ENCODE measurements at regions not wholly inside any gene's neighbourhood (a gene's known extent, or its start where the extent isn't known, plus 50 kb on each side); places are given as distances from the start of the nearest gene placed in this dataset.

DNA sequence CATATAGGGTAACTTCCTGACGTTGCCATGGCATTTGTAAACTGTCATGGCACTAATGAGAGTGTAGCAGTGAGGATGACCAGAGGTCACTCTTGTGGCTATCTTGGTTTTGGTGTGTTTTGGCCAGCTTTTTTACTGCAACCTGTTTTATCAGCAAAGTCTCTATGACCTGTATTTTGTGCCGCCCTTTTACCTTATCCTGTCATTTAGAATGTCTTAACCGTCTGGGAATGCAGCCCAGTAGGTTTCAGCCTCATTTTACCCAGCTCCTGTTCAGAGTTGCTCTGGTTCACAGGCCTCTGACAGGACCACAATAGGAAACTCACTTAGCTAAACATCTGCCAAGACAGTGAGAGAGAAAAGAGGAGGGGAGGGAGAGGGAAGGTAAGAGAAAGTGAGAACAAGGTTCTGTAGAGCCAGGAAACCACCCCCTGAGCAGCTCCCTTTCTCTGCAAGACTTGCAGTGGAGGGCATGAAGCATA lies 64.8 kb upstream of the PLEKHG3 start:
- no peak overlapping the region for H3K4me3 ChIP-seq (ENCODE audit: insufficient read length, low read depth)
- no peak for DNase-seq (ENCODE audit: low read depth, low spot score)
- no peak overlapping the region for H3K9ac ChIP-seq (ENCODE audit: insufficient read length, low read depth)
- TF ChIP-seq YY1 (IDR thresholded peaks at IDR 0.05; ENCODE audit: insufficient read depth, insufficient read length) (no peak), SUZ12 (IDR thresholded peaks at IDR 0.05; ENCODE audit: extremely low read depth, insufficient read depth, insufficient read length) (no peak), ZNF274 (IDR thresholded peaks at IDR 0.05; ENCODE audit: low read depth, low read length) (no peak)
- H3K9me3 ChIP-seq (ENCODE audit: insufficient read depth, low read length): peaks cover 6% of the 10 kb centered on the region
- peaks cover 2% of the 10 kb centered on the region for H3K4me1 ChIP-seq (ENCODE audit: insufficient read depth, insufficient read length)
- no peaks in the 10 kb centered on the region for H3K27me3 ChIP-seq (ENCODE audit: insufficient read depth, insufficient read length)
- no peaks in the 10 kb centered on the region for H3K36me3 ChIP-seq (ENCODE audit: insufficient read depth, insufficient read length, low read length)

DNA sequence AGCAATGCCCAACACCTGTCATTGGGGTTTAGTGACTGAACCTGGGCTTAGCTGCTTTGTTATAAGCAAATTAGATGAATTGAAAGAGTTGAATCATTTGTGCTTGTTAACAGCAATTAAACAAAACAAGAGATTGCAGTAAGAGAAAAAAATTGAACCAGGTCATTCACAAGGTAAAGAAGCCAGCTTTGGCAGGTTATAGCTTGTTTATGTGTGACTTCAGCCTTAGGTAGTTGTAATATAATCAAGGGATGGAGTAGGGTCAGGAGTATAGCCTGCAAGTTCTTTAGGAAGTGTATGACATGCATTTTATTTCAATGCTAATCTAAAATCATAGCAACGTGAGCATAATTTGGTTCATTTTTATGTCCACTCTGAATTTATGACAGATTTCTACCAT lies 63.4 kb upstream of the PLEKHG3 start:
- no peak overlapping the region for H3K4me3 ChIP-seq (ENCODE audit: insufficient read length, low read depth)
- H3K9ac ChIP-seq (ENCODE audit: insufficient read length, low read depth): no peak overlapping the region
- DNase-seq (ENCODE audit: low read depth, low spot score): no peak
- peaks cover 6% of the 10 kb centered on the region for H3K9me3 ChIP-seq (ENCODE audit: insufficient read depth, low read length)
- TF ChIP-seq ZNF274 (IDR thresholded peaks at IDR 0.05; ENCODE audit: low read depth, low read length): no peak
- TF ChIP-seq SUZ12 (IDR thresholded peaks at IDR 0.05; ENCODE audit: extremely low read depth, insufficient read depth, insufficient read length): no peak
- TF ChIP-seq YY1 (IDR thresholded peaks at IDR 0.05; ENCODE audit: insufficient read depth, insufficient read length): no peak
- no peaks in the 10 kb centered on the region for H3K27me3 ChIP-seq (ENCODE audit: insufficient read depth, insufficient read length)
- no peaks in the 10 kb centered on the region for H3K36me3 ChIP-seq (ENCODE audit: insufficient read depth, insufficient read length, low read length)
- peaks cover 2% of the 10 kb centered on the region for H3K4me1 ChIP-seq (ENCODE audit: insufficient read depth, insufficient read length)

DNA sequence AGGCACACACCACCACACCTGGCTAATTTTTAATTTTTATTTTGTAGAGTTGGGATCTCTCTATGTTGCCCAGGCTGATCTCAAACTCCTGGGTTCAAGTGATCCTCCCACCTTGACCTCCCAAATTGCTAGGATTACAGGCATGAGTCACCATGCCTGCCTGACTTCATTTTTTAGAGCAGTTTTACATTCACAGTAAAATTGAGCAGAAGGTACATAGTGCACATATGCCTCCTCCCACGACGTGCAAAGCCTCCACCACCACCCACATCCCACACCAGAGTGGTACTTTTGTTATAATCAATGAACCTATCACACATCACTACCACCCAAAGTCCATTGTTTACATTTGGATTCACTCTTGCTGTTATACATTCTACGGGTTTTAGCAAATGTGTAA lies 62.5 kb upstream of the PLEKHG3 start:
- H3K27me3 ChIP-seq (ENCODE audit: insufficient read depth, insufficient read length): no peaks in the 10 kb centered on the region
- TF ChIP-seq YY1 (IDR thresholded peaks at IDR 0.05; ENCODE audit: insufficient read depth, insufficient read length): no peak
- TF ChIP-seq SUZ12 (IDR thresholded peaks at IDR 0.05; ENCODE audit: extremely low read depth, insufficient read depth, insufficient read length): no peak
- no peak for TF ChIP-seq ZNF274 (IDR thresholded peaks at IDR 0.05; ENCODE audit: low read depth, low read length)
- DNase-seq (ENCODE audit: low read depth, low spot score): no peak
- no peak overlapping the region for H3K9ac ChIP-seq (ENCODE audit: insufficient read length, low read depth)
- H3K36me3 ChIP-seq (ENCODE audit: insufficient read depth, insufficient read length, low read length): no peaks in the 10 kb centered on the region
- H3K9me3 ChIP-seq (ENCODE audit: insufficient read depth, low read length): peaks cover 6% of the 10 kb centered on the region
- H3K4me1 ChIP-seq (ENCODE audit: insufficient read depth, insufficient read length): peaks cover 2% of the 10 kb centered on the region
- H3K4me3 ChIP-seq (ENCODE audit: insufficient read length, low read depth): no peak overlapping the region

DNA sequence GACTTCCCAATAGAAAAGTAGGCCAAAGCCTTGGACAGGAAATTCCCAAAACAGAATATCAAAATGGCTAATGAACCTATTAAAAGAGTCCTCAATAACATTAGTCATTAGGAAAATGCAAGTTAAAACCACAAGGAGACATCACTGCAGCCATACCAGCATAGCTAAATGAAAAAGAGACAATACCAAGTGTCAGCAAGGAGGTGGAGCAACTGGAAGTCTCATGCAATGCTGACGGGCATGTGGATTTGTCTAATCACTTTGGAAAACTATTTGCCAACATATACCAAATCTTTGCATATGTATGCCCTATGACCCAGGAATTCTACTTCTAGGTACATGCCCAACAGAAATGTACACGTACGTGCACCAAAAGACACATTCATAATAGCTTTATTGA lies 60.5 kb upstream of the PLEKHG3 start:
- Histone ChIP-seq H3K9me3 (ENCODE audit: insufficient read depth, low read length) (peaks cover 6% of the 10 kb centered on the region), H3K36me3 (ENCODE audit: insufficient read depth, insufficient read length, low read length) (no peaks in the 10 kb centered on the region), H3K4me1 (ENCODE audit: insufficient read depth, insufficient read length) (peaks cover 2% of the 10 kb centered on the region), H3K4me3 (ENCODE audit: insufficient read length, low read depth) (no peak overlapping the region), H3K9ac (ENCODE audit: insufficient read length, low read depth) (no peak overlapping the region), H3K27me3 (ENCODE audit: insufficient read depth, insufficient read length) (no peaks in the 10 kb centered on the region)
- TF ChIP-seq SUZ12 (IDR thresholded peaks at IDR 0.05; ENCODE audit: extremely low read depth, insufficient read depth, insufficient read length): no peak
- no peak for TF ChIP-seq YY1 (IDR thresholded peaks at IDR 0.05; ENCODE audit: insufficient read depth, insufficient read length)
- no peak for TF ChIP-seq ZNF274 (IDR thresholded peaks at IDR 0.05; ENCODE audit: low read depth, low read length)
- DNase-seq (ENCODE audit: low read depth, low spot score): no peak

DNA sequence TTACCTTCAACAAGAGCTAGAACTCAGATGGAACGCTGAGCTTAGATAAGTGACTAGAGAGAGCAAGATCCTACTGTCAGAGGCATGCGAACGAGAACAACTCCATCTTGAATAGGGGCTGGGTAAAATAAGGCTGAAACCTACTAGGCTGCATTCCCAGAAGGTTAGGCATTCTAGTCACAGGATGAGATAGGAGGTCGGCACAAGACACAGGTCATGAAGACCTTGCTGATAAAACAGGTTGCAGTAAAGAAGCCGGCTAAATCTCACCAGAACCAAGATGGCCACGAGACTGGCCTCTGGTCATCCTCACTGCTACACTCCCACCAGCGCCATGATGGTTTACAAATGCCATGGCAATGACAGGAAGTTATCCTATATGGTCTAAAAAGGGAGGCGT lies 59.6 kb upstream of the PLEKHG3 start:
- no peaks in the 10 kb centered on the region for H3K36me3 ChIP-seq (ENCODE audit: insufficient read depth, insufficient read length, low read length)
- TF ChIP-seq SUZ12 (IDR thresholded peaks at IDR 0.05; ENCODE audit: extremely low read depth, insufficient read depth, insufficient read length): no peak
- no peak for TF ChIP-seq YY1 (IDR thresholded peaks at IDR 0.05; ENCODE audit: insufficient read depth, insufficient read length)
- TF ChIP-seq ZNF274 (IDR thresholded peaks at IDR 0.05; ENCODE audit: low read depth, low read length): no peak
- H3K27me3 ChIP-seq (ENCODE audit: insufficient read depth, insufficient read length): no peaks in the 10 kb centered on the region
- no peak overlapping the region for H3K4me3 ChIP-seq (ENCODE audit: insufficient read length, low read depth)
- peaks cover under 1% of the 10 kb centered on the region for H3K4me1 ChIP-seq (ENCODE audit: insufficient read depth, insufficient read length)
- H3K9ac ChIP-seq (ENCODE audit: insufficient read length, low read depth): no peak overlapping the region
- H3K9me3 ChIP-seq (ENCODE audit: insufficient read depth, low read length): peaks cover 6% of the 10 kb centered on the region
- DNase-seq (ENCODE audit: low read depth, low spot score): no peak

DNA sequence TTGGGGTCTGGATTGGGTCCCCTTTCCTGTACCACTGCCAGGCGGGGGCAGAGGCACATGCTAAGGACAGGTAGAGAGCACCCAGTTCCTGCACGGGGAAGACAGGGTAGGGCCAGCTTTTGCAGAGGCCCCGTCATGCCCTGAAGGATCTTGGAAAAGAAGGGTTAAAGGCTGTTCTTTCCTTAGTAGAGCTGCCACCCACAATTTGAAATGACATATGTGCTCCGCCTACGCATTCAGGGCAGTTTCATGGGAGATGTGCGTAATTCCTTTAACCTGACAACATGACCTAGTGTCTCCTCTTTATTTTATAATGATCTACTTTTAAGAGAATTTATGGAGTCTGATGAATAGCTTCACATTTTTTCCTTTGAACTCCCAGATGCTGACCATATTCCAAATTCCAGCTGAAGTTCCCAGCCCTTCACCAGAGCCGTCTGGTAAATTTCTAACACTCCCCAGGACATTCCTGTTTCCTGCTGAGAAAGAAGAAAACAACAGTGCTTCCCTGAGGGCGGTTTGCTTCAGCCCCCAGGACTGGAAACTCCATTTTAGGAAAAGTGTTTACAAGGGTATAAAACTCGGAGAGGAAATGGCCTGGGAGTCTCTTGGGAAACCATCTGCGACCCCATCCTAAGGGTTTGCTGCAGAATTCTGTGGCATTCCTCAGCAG lies 58.9 kb upstream of the PLEKHG3 start:
- no peak for TF ChIP-seq ZNF274 (IDR thresholded peaks at IDR 0.05; ENCODE audit: low read depth, low read length)
- TF ChIP-seq YY1 (IDR thresholded peaks at IDR 0.05; ENCODE audit: insufficient read depth, insufficient read length): no peak
- no peak for TF ChIP-seq SUZ12 (IDR thresholded peaks at IDR 0.05; ENCODE audit: extremely low read depth, insufficient read depth, insufficient read length)
- no peak overlapping the region for H3K9ac ChIP-seq (ENCODE audit: insufficient read length, low read depth)
- H3K4me1 ChIP-seq (ENCODE audit: insufficient read depth, insufficient read length): no peaks in the 10 kb centered on the region

DNA sequence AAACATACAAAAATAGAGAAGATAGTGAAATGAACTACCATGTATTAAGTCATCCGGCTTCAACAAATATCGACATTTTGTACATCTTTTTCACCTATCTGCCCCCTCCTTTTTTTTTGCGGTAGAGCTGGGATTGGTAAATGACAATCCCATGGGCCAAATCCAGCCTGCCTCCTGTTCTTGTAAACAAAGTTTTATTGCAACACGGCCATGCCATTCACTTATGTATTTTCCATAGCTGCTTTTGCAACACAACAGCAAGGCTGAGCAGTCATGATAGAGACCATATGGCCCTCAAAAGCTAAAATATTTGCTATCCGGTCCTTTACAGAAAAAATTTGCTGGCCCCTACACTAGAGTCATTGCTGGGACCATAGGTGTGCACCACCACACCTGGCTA lies 58.1 kb upstream of the PLEKHG3 start:
- Histone ChIP-seq H3K27me3 (ENCODE audit: insufficient read depth, insufficient read length) (no peaks in the 10 kb centered on the region), H3K9ac (ENCODE audit: insufficient read length, low read depth) (no peak overlapping the region), H3K4me3 (ENCODE audit: insufficient read length, low read depth) (no peak overlapping the region), H3K9me3 (ENCODE audit: insufficient read depth, low read length) (peaks cover 6% of the 10 kb centered on the region), H3K36me3 (ENCODE audit: insufficient read depth, insufficient read length, low read length) (no peaks in the 10 kb centered on the region), H3K4me1 (ENCODE audit: insufficient read depth, insufficient read length) (no peaks in the 10 kb centered on the region)
- TF ChIP-seq ZNF274 (IDR thresholded peaks at IDR 0.05; ENCODE audit: low read depth, low read length) (no peak), SUZ12 (IDR thresholded peaks at IDR 0.05; ENCODE audit: extremely low read depth, insufficient read depth, insufficient read length) (no peak), YY1 (IDR thresholded peaks at IDR 0.05; ENCODE audit: insufficient read depth, insufficient read length) (no peak)
- DNase-seq (ENCODE audit: low read depth, low spot score): no peak

More for the DNA sequence above, 58.9 kb upstream of the PLEKHG3 start:
- peaks cover 6% of the 10 kb centered on the region for H3K9me3 ChIP-seq (ENCODE audit: insufficient read depth, low read length)
- H3K36me3 ChIP-seq (ENCODE audit: insufficient read depth, insufficient read length, low read length): no peaks in the 10 kb centered on the region
- H3K27me3 ChIP-seq (ENCODE audit: insufficient read depth, insufficient read length): no peaks in the 10 kb centered on the region
- H3K4me3 ChIP-seq (ENCODE audit: insufficient read length, low read depth): no peak overlapping the region
- peak; percentile 77 for DNase-seq (ENCODE audit: low read depth, low spot score)

All from NT2/D1 (cell line).